ENCODE measurements at regions not wholly inside any gene's neighbourhood (a gene's known extent, or its start where the extent isn't known, plus 50 kb on each side); places are given as distances from the start of the nearest gene placed in this dataset.
"Not testable (repeated sequence)": the region's sequence is repeated elsewhere in the genome, so short reads cannot be mapped to it uniquely, and the experiment has no call there.

- no peak for DNase-seq (ENCODE audit: low spot score)
Observed at GRCh38 chr9:83138422-83139135, 75.6 kb upstream of the RASEF start.

- DNase-seq (ENCODE audit: low spot score): no peak
Observed at GRCh38 chr9:83133316-83133715, 70.4 kb upstream of the RASEF start.

- DNase-seq (ENCODE audit: low spot score): no peak
Observed at GRCh38 chr9:83132768-83133167, 69.8 kb upstream of the RASEF start.

GRCh38 chr9:83130541-83130940 lies 67.6 kb upstream of the RASEF start:
- DNase-seq (ENCODE audit: low spot score): no peak

GRCh38 chr9:83125671-83126070 lies 62.7 kb upstream of the RASEF start:
- DNase-seq (ENCODE audit: low spot score): no peak

- no peak for DNase-seq (ENCODE audit: low spot score)
Observed at GRCh38 chr9:83119873-83120272, 56.9 kb upstream of the RASEF start.

- no peak for DNase-seq (ENCODE audit: low spot score)
Observed at GRCh38 chr9:83116026-83116425, 53.1 kb upstream of the RASEF start.

- DNase-seq (ENCODE audit: low spot score): not testable (repeated sequence)
Observed at GRCh38 chr9:83113445-83113844, 50.5 kb upstream of the RASEF start.
